ENCODE measurements at regions not wholly inside any gene's neighbourhood (a gene's known extent, or its start where the extent isn't known, plus 50 kb on each side); places are given as distances from the start of the nearest gene placed in this dataset.

- Mint-ChIP-seq H3K9me3 (peaks cover 6% of the 10 kb centered on the region), H3K36me3 (peaks cover 6% of the 10 kb centered on the region), H3K27ac (peak overlapping the region; percentile 22), H3K27me3 (ENCODE audit: low read depth) (no peaks in the 10 kb centered on the region), H3K4me1 (peaks cover 43% of the 10 kb centered on the region), H3K4me3 (no peak overlapping the region)
- DNase-seq (ENCODE audit: low spot score in 2 of 2, unreplicated experiment in 2 of 2), result no peak
- no peak for TF ChIP-seq CTCF (IDR thresholded peaks at IDR 0.05; ENCODE audit: unreplicated experiment)
Measured at GRCh38 chr13:105814219-105814901, 721.1 kb downstream of the EFNB2 start.

DNA sequence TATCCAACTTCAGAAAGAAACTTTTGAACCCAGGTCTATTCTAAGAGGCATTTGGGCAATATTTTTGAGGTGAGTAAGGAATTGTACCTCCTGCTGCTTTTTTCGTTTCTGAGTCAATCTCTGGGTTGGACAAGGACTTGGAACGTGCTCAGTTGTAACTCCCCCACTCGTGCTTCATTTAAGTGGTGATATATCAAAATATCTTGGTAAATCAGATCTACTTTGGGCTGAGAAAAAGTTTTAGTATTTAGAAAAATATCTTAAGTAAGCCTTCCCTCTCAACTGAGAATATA is 728.9 kb downstream of the EFNB2 start:
- H3K4me1 Mint-ChIP-seq, result peaks cover 28% of the 10 kb centered on the region
- H3K27me3 Mint-ChIP-seq (ENCODE audit: low read depth), result no peaks in the 10 kb centered on the region
- H3K9me3 Mint-ChIP-seq, result peaks cover 21% of the 10 kb centered on the region
- no peak for DNase-seq (ENCODE audit: low spot score in 2 of 2, unreplicated experiment in 2 of 2)
- TF ChIP-seq CTCF (IDR thresholded peaks at IDR 0.05; ENCODE audit: unreplicated experiment), result no peak
- no peak overlapping the region for H3K4me3 Mint-ChIP-seq
- peak overlapping the region; percentile 80 for H3K27ac Mint-ChIP-seq
- H3K36me3 Mint-ChIP-seq, result peaks cover 18% of the 10 kb centered on the region

DNA sequence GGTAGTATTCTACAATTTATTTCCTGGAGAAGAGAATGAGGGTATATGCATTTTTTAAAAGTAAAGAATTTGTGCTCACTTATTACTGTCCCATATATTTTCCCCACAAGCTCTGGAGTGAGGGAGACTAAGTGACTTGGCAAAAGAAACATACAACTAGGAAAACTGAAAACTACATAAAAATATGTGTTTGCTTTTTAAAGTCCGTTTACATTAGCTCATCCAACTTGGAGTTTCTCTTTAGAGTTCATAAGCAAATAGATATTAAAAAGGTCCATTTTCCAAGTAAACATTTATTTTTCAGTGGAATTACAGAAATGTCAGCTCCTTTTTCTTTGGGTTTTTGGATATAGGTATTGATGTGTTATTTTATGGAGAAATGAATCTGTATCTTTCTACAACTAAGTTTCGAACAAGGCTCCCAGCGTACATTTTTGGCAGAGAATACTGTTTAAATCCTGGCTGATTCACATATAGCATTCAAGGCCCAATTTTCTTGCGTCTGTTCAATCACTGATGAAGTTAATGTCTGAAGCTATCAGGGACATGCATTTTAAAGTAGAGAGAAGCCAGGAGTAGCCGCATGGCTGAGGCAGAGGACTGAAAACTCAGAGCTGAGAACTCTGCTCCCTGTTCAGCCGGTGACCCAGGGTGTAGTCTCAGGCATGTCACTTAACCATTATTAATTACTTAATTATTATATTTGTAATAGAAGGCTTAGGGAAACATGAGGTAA is 729.4 kb downstream of the EFNB2 start:
- no peaks in the 10 kb centered on the region for H3K27me3 Mint-ChIP-seq (ENCODE audit: low read depth)

DNA sequence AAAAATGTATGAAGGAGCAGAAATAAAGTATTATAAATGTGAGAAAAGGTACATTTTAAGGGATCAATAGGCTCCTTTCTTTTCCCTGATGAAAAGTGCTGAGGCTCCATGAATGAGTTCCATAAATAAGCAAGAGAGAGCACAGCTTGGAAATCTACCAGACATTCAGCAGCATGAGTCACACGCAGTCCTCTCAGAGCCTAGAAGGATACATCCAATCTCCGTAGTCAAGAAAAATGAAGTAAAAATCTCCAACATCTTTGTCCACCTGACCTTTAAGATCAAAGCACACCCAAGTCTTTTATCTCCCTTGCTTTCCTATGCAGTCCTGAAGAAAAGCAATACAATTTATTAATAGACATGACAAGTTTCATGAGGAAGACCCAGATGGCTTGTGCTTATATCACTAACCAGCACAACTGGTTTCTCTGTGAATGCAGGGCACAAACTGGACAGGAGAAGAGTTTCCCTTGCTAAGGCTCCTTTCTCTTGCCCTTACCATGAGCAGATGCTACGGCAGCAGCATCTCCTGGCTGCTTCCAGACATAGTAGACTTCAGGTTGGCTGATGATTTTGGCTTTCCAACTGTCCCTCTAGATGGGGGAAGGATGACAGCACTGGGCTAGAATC is 730.8 kb downstream of the EFNB2 start:
- peaks cover 16% of the 10 kb centered on the region for H3K36me3 Mint-ChIP-seq
- H3K4me1 Mint-ChIP-seq, result peaks cover 28% of the 10 kb centered on the region
- TF ChIP-seq CTCF (IDR thresholded peaks at IDR 0.05; ENCODE audit: unreplicated experiment), result no peak
- H3K27ac Mint-ChIP-seq, result peak overlapping the region; percentile 71
- peaks cover 18% of the 10 kb centered on the region for H3K9me3 Mint-ChIP-seq
- no peak for DNase-seq (ENCODE audit: low spot score in 2 of 2, unreplicated experiment in 2 of 2)
- no peaks in the 10 kb centered on the region for H3K27me3 Mint-ChIP-seq (ENCODE audit: low read depth)
- H3K4me3 Mint-ChIP-seq, result no peak overlapping the region

More for the DNA sequence above, 729.4 kb downstream of the EFNB2 start:
- no peak overlapping the region for H3K4me3 Mint-ChIP-seq
- peaks cover 21% of the 10 kb centered on the region for H3K9me3 Mint-ChIP-seq
- peak overlapping the region; percentile 93 for H3K27ac Mint-ChIP-seq
- no peak for TF ChIP-seq CTCF (IDR thresholded peaks at IDR 0.05; ENCODE audit: unreplicated experiment)
- DNase-seq (ENCODE audit: low spot score in 2 of 2, unreplicated experiment in 2 of 2), result no peak
- H3K4me1 Mint-ChIP-seq, result peaks cover 28% of the 10 kb centered on the region
- peaks cover 18% of the 10 kb centered on the region for H3K36me3 Mint-ChIP-seq

GRCh38 chr13:105799155-105799554 is 736.3 kb downstream of the EFNB2 start:
- H3K27ac Mint-ChIP-seq, result no peak overlapping the region
- no peaks in the 10 kb centered on the region for H3K27me3 Mint-ChIP-seq (ENCODE audit: low read depth)
- no peaks in the 10 kb centered on the region for H3K9me3 Mint-ChIP-seq
- no peak for DNase-seq (ENCODE audit: low spot score in 2 of 2, unreplicated experiment in 2 of 2)
- TF ChIP-seq CTCF (IDR thresholded peaks at IDR 0.05; ENCODE audit: unreplicated experiment), result no peak
- no peaks in the 10 kb centered on the region for H3K36me3 Mint-ChIP-seq
- H3K4me1 Mint-ChIP-seq, result no peaks in the 10 kb centered on the region
- no peak overlapping the region for H3K4me3 Mint-ChIP-seq
